ENCODE measurements at regions not wholly inside any gene's neighbourhood (a gene's known extent, or its start where the extent isn't known, plus 50 kb on each side); places are given as distances from the start of the nearest gene placed in this dataset.

DNA sequence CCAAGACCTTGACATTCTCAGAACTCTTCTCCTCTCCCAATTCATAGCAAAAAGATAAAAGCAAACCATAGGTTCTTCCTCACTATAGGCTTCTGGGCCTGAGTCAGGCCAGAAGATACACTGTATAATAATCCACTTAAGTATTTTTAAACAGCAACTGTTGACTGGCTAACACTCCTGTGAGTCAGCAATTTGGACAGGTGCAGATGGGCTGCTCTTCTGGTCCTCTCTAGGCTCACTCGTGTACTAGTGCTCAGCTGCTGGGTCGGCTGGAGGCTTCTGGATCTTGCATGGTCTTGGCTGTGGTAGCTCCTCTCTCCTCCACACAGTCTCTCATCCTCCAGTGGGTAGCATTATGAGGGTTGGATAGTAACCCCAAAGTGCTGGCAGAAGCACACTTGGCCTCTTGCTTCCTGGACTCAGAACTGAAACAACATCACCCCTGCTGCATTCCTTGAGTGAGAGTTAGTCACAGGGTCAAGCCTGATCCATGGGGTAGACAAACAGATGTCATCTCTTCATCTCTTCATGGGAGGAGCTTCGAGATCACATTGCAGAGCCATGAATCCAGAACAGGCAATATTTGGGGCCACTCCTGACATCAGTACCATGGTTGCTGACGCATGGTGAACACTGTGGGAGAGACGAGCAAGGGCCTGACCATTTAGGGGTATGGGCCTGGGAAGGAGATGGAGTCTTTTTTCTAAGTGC, 86.9 kb downstream of the C6orf118 start:
- no peaks in the 10 kb centered on the region for H3K27me3 Mint-ChIP-seq (ENCODE audit: low read depth)
- no CpG with 5 or more reads among the region's 5 CpGs for WGBS (ENCODE audit: extremely low coverage, insufficient read length, low lambda C conversion rate)
- Histone ChIP-seq H3K27me3 (ENCODE audit: insufficient read depth, low read length) (no peaks in the 10 kb centered on the region), H3T11ph (ENCODE audit: low read length) (no peak overlapping the region), H2AFZ (ENCODE audit: low read length) (no peak overlapping the region), H3K14ac (ENCODE audit: insufficient read depth, low read length) (no peak overlapping the region), H3K4me1 (ENCODE audit: insufficient read depth, low read length) (no peaks in the 10 kb centered on the region), H4K5ac (ENCODE audit: insufficient read length, low read depth, low read length) (no peak overlapping the region), H2BK12ac (ENCODE audit: insufficient read length, low read depth, low read length) (no peak overlapping the region), H3K4me2 (ENCODE audit: insufficient read depth, insufficient read length, low read length) (no peak overlapping the region), H3K79me1 (ENCODE audit: insufficient read depth, low read depth, low read length, poor library complexity, severe bottlenecking) (no peaks in the 10 kb centered on the region), H2AK5ac (ENCODE audit: insufficient read length, low read length) (no peak overlapping the region), H4K20me1 (ENCODE audit: control insufficient read depth, insufficient read depth, insufficient read length) (no peaks in the 10 kb centered on the region), H4K91ac (ENCODE audit: insufficient read length, low read depth, low read length) (no peak overlapping the region), H2BK5ac (ENCODE audit: insufficient read length, low read length) (no peak overlapping the region), H2BK15ac (ENCODE audit: low read depth, low read length) (no peak overlapping the region), H3K9ac (ENCODE audit: extremely low read depth, insufficient read length, low read length) (no peak overlapping the region), H3K9me3 (ENCODE audit: control insufficient read depth, low read depth, low read length) (no peaks in the 10 kb centered on the region), H2BK20ac (ENCODE audit: low read depth, low read length, poor library complexity, severe bottlenecking) (no peak overlapping the region), H4K8ac (replicated peaks; ENCODE audit: insufficient read length, low read depth, low read length) (no peak overlapping the region), H3K27ac (ENCODE audit: insufficient read length, low read depth, low read length) (no peak overlapping the region), H3K4ac (ENCODE audit: low read depth, low read length) (no peak overlapping the region), H3K56ac (ENCODE audit: insufficient read length, low read depth, low read length) (no peak overlapping the region), H3K79me2 (ENCODE audit: insufficient read depth, low read length) (no peaks in the 10 kb centered on the region), H3K23ac (ENCODE audit: insufficient read length, low read depth, low read length) (no peak overlapping the region), H2BK120ac (ENCODE audit: low read depth, low read length, poor library complexity, severe bottlenecking) (no peak overlapping the region), H3K23me2 (ENCODE audit: insufficient read length, low read depth, low read length, poor library complexity, severe bottlenecking) (no peaks in the 10 kb centered on the region), H3K18ac (ENCODE audit: insufficient read length, low read depth, low read length) (no peak overlapping the region)
- no peaks in the 10 kb centered on the region for H3K36me3 Mint-ChIP-seq (ENCODE audit: insufficient read depth in 1 of 3, low read depth in 3 of 3)
- no peaks in the 10 kb centered on the region for H3K9me3 Mint-ChIP-seq
- H3K4me1 Mint-ChIP-seq = no peaks in the 10 kb centered on the region
- H3K27ac Mint-ChIP-seq = no peak overlapping the region
- DNase-seq = no peak
- no peak overlapping the region for H3K4me3 Mint-ChIP-seq
- TF ChIP-seq, protein P1, sequence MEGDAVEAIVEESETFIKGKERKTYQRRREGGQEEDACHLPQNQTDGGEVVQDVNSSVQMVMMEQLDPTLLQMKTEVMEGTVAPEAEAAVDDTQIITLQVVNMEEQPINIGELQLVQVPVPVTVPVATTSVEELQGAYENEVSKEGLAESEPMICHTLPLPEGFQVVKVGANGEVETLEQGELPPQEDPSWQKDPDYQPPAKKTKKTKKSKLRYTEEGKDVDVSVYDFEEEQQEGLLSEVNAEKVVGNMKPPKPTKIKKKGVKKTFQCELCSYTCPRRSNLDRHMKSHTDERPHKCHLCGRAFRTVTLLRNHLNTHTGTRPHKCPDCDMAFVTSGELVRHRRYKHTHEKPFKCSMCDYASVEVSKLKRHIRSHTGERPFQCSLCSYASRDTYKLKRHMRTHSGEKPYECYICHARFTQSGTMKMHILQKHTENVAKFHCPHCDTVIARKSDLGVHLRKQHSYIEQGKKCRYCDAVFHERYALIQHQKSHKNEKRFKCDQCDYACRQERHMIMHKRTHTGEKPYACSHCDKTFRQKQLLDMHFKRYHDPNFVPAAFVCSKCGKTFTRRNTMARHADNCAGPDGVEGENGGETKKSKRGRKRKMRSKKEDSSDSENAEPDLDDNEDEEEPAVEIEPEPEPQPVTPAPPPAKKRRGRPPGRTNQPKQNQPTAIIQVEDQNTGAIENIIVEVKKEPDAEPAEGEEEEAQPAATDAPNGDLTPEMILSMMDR (conservative IDR thresholded peaks at IDR 0.05) = no peak

Data from H9 (cell line).